ENCODE measurements at regions not wholly inside any gene's neighbourhood (a gene's known extent, or its start where the extent isn't known, plus 50 kb on each side); places are given as distances from the start of the nearest gene placed in this dataset.
A peak's percentile ranks its signal among the peaks of the same experiment; 100 is the strongest.
"Not testable (repeated sequence)": the region's sequence is repeated elsewhere in the genome, so short reads cannot be mapped to it uniquely, and the experiment has no call there.

DNA sequence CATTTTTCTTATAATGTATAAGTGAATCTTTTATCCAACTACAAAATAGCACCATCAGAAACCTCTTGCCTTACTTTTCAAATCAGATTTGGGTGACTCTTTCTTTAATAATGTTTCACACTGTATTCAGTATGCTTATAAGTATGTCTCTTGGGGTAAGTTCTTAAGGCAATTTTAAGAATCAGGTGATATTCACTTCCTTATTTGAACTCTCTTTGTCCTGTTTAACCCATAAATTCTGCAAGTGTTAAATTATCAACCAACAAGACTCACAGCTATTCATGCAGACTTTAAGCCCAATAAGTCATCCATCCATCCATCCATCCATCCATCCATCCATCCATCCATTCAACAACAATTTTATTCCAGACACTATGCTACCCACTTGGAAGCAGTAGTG lies 142.7 kb upstream of the FBXL17 start:
- no peak for DNase-seq

DNA sequence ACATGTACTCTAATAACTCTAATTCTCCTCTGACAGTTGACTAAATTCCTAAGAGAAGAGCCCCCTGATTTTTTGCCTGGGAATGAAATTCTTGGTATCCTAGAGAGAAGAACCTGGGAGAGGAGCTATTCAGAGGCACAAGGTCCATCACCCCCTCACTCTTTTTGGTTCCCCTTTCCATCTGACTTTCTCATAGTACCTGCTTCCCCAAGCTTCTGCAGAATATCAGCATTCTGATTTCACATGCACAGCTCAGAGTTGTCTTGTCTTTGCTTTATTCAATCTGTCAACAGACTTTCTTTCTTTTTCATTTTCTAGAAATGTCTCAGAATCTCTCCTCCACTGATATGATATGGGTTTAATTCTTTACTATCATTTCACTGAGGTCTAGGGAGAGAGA lies 141.5 kb upstream of the FBXL17 start:
- DNase-seq = no peak

DNA sequence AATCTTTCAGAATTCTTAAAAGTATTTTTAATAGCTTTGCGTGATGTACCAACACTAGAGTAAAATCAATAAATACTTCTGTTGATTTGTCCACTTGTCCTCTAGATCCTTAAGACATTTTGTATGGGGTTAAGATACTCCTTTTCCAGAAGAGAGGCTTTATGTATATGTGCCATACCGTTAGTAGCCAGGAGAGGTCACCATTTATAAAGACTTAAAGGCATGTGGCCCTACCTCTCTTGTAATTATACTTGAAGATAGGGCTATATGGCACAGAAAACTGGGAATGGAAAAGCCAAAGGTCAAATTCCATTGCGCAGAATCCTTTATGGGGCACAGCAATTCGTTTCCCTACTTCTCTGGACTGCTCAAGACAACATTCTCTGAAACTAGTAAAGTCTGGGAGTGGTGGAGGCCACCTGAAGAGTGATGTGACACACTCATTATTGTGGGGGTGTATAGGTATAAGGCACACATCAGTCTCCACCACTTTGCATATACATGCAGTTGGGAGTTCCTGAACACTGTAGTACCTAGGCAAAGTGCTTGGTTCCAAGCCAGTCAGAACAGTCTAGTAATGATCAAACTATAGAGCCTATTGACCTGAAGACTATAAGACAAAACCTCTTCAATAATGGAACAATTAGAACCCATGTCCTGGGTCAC lies 140.1 kb upstream of the FBXL17 start:
- peak; percentile 23 for DNase-seq

DNA sequence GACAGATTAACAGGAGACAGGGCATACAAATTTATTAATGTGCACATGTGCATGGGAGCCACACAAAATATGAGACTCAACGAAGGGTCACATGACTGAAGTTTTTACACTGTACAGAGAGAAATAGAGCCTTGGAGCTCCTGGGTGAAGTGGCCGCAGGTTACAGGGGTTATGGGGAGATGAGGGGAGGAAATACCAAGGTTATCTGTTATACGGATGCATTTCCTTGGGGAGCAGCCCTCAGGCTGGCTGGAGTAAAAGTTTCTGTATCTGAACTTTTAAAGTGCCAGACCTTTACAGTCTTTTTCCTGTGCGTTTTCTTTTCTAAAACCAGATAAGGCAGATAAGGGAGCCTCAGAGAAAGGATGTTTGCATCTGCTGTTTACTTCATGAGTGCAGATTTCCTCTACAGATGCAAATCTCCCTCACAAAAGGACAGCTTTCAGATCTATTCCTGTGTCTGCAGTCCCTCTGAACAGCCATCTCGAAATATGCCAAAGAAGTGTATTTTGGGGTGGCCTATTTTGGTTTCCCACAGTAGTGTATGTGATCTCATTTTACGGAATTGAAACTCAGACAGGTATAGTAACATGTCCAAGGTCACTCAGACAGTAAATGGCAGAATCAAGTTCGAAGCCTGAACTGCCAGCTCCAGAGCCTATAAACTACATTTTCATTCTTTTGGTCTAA lies 139.3 kb upstream of the FBXL17 start:
- DNase-seq = no peak

DNA sequence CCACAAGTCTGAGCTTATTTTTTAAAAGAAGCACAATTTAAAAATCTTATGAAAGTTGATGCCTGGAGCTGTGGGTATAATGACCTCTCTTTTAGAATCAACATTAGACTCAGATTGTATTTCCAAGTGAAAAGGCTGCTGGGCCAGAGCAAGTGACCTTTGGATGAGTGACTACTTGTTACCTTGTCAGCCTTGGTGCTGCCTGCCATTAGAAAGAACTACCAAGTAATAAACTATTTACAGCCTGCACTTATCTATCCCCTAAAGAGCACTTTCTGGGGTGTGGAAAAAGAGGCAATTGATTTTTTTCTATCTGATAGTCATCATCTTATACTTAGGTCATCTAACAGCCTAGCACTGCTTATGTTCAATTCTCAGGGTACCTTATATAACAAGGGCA lies 134.9 kb upstream of the FBXL17 start:
- DNase-seq = no peak

DNA sequence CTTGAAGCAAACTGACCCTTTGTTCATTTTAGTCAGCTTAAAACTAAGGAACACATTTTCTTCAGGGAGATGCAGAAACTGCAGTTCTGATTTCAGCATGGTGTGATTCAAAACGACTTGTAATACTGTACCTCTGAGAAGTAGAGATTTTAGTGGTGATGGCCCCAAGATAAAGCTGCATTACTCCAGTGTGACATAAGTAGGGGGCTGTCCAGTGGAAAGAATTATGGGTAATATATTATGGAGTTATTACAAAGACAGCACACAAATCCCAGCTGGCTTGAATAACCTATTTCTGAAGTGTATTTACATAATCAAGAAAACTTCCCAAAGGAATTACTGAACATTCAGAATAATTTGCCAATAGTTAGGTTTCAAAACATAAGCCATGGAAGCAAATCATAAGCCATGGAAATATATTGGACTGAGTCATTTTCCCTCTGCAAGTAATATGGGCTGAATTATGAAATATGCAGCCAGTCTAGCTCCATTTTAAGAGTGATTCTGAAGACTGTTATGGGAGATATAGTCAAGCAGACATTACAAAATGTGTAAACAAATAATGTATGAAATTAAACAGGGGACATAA lies 133.7 kb upstream of the FBXL17 start:
- no peak for DNase-seq

DNA sequence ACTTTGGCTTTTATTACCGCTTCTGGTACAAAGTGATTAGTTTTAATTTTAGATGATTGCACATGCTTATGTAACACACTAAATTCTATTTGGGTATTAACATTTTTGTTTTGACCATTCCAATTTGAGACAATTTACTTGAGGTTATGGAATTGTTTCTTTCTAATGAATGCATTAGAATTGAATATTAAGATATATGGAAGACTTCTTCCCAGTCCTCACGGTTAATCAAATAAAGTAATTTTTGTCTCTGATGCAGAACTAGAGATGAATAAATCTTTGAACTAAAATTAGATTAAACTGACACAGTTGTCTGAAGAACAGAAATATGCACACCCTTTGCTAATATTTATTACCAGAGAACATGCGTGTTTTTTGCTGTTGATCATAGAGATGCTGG lies 127.1 kb upstream of the FBXL17 start:
- DNase-seq = no peak

DNA sequence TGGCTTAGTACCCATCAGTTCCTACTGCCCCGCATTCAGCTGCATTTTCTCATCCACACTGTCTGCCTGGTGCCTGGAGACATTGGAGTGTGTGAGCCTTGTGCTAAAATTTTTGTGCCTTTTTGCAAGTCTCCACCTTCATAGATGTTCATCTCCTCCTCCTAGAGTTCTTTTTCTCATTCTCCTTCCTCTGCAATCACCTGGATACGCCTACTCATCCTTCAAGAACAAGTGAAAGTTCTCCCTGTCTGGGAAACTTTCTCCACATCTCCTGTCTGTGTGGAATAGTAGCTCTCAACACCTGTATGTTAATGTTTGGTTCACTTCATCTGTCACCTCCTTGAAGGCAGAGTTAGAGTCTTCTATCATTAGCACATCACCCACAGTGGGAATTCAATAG lies 125.7 kb upstream of the FBXL17 start:
- DNase-seq = no peak

DNA sequence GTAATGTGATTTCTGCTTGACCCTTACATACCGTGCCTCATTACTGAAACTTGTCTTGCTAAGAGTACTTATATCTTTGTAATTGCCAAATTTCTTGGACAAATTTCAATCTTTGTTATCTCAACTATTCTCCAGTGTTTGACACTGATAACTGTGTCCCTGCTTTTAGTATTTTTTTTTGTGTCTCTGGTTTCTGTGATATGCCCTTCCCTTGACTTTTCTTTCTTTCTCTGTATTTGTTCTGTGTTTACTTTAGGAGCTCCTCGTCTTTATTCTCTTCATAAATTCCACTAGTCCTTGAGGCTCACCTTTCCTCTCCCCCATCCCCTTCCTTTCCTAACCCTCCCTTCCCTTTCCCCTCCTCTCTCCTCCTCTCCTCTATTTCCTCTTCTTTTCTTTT lies 123.7 kb upstream of the FBXL17 start:
- DNase-seq = no peak

DNA sequence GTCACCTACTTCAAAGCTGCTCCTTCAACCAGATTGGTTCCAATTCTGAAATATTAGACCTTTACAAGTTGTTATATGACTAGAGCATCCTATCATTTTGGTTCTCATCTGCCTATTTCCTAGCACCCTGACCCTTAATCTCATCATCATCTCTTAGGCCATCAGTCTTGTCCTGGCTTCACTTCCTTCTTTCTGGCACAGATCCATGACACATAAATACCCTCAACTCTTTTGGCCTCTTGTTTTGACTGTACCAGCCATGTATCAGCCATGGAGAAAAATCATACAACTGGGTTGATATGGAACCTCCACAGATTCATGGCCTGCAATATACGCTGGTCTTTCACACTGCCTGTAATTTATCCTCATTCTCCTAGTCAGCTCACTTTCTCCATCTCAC lies 123.1 kb upstream of the FBXL17 start:
- DNase-seq = no peak

DNA sequence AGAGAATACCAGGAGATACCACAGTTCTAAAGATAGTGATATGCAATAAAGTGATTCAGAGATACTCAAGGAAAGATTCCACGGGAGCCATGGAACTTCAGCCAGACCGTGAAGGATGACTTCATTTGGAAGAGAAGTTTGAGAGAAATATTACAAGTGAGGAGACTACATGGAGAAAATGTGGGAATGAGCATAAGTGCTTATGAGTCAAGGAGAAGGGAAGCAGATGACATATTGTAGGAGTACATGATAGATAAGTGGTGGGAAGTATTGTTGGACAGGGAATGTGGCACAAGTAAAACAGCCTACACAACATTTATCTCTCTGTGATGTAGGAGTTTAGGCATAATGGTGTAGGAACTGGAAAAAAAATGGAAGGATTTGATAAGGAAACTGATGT lies 122.1 kb upstream of the FBXL17 start:
- DNase-seq = no peak

DNA sequence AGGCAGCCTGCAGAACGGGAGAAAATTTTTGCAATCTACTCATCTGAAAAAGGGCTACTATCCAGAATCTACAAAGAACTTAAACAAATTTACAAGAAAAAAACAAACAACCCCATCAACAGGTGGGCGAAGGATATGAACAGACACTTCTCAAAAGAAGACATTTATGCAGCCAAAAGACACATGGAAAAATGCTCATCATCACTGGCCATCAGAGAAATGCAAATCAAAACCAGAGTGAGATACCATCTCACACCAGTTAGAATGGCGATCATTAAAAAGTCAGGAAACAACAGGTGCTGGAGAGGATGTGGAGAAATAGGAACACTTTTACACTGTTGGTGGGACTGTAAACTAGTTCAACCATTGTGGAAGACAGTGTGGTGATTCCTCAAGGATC lies 113.7 kb upstream of the FBXL17 start:
- DNase-seq = not testable (repeated sequence)

DNA sequence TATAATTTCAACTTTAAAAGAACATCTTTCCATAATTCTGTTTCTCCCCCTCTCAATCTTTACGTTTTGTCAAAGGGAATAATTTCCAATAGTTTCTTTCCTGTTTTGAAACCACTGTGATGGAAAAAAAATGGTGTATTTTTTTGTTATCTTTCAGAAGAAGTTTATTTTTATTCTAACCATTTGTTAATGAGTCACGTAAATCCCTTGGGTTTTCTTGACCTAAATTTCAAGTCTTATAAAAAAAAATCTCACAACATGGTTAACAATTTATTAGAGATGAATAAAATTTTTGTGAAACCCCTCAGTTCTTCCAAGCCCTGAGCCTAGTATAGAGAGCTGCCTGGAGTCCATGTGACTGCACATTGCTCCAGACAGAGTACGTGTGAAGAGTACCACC lies 106.1 kb upstream of the FBXL17 start:
- no peak for DNase-seq

DNA sequence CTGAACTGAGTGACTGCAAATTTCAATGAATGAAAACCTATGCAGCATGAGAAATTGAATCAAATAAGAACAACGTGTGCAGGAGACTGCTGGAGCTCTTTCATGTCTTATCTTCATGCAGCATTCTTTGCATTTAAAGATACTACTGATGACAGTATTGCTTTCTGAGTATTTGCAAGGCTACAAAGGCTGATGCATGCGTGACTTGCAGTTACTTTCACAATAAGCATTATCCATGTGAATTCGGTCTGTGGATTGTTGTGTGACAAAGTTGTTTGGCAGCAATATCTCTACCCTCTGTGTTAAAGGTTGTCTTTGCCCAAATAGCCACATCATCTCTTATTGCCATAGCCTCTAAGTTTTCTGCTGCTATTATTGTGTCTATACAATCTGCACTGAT lies 102.1 kb upstream of the FBXL17 start:
- DNase-seq = no peak

DNA sequence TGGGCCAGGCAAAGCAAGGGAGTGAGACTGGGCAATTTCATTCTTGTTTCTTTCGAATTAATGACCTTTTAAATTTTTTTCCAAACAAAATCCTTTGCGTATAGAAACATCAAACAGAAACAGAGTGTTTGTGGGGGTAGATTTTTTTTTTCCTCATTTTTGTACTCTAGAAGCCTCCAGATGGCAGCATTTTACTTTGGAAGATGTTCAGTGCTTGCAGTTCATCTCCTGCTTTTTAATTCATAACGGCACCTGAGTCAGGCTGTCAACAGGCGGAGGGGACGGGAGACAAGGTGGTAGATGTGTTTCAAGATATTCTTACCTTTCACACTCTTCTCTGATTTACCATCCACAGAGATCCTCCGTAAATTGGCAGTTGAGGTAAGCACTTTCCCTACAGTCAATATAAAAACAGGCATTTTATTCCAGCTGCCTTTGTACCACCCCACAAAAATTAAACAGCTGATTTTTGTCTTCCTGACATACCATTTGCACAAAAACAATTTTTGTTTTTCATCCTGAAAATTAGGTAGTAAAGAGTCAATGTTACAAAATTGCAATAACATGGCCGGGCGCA lies 99.5 kb upstream of the FBXL17 start:
- DNase-seq = no peak

DNA sequence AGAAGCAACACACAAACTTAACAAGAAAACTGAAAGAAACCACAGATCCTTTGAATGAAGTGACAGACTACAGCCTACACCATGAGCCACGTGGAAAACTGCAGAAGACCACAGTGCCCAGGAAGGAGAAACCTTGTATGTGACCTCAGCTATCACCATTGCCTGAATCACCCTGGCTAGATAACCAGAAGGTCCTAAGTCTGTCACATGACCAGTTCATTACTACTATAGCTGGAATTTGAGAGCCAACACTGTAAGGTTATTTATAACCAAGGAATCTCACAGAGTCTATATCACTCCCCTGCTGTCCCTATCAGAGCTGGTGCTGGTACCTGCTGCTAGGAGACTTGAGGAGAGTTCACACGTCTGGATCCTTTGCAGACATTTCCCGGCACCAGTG lies 90.3 kb upstream of the FBXL17 start:
- no peak for DNase-seq

DNA sequence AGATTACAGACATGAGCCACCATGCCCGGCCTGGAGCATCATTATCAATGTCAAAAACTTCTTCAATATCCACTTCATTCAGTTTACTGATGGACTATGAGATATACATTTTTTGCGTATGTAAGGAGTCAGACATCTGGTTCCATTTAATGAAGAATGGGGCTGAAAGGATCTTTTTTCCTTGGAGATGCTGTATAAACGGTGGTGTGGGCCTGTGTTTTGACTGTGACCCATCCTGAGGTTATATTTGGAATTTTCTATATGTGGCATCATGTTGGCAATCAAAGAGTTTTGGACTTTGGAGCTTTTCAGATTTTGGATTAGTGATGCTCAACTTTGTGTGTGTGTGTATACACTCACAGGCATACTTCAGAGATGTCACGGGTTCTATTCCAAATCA lies 85.7 kb upstream of the FBXL17 start:
- DNase-seq = no peak

DNA sequence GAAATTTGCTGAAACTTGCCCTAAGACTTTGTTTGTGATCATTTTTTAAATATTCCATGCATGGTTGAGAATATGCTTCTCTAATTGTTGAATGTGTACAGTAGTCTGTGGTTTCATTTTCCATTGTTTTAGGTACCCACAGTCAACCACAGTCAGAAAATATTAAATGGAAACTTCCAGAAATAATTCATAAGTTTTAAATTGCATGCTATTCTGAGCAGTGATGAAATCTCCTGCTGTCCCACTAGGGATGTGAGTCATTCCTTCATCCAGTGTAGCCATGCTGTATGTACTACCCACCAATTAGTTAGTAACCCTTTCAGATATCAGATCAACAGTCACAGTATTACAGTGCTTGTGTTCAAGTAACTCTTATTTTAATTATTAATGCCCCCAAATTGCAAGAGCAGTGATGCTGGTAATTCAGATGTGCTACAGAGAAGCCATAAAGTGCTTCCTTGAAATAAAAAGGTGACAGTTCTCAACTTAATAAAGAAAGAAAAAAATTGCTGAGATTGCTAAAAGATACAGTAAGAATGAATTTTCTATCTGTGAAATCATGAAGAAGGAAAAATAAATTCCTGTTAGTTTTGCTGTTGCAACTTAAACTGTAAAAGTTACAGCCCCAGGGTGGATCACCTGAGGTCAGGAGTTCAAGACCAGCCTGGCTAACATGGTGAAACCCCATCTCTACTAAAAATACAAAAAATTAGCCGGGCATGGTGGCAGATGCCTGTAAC lies 79.9 kb upstream of the FBXL17 start:
- DNase-seq = no peak

DNA sequence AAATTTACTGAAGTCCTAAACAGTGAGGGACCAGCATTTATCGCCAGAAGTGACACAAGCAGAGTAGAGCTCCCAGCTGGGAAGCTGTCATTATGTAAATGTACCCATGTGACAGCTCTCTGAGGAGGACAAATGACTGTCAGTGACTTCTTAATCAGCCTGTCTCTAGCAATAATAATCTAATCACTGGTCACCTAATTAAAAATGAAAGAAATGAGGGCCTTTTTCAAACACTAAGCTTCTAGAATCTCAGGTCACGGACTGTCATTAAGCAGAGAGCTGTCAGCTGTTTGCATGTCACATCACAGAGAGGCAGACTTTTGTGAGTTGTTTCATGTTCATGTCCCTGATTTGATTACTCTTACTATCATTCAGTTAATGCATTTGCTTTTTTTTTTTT lies 77.9 kb upstream of the FBXL17 start:
- DNase-seq = no peak

DNA sequence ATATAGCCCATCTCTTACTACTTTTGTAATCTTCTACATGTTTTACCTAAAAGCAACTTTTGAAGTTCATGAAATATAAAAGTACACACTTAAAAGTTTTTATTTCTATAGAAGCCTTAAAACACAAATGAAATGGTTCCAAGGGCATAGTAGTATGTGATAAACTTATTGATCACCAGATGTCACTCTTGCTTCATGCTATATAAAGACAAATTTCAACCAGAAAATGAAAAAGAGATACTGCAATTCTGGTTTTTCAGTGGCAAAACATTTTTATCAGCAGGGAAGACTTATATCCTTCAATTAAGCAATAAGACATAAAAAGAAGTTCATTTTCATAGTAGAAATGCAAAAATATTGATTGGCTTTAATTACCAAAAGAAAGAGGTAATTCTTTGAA lies 69.4 kb upstream of the FBXL17 start:
- DNase-seq = no peak

DNA sequence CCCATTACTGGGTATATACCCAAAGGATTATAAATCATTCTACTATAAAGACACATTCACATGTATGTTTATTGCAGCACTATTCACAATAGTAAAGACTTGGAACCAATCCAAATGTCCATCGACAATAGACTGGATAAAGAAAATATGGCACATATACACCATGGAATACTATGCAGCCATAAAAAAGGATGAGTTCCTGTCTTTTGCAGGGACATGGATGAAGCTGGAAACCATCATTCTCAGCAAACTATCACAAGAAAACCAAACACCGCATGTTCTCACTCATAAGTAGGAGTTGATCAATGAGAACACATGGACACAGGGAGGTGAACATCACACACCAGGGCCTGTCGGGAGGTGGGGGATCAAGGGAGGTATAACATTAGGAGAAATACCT lies 62.2 kb upstream of the FBXL17 start:
- not testable (repeated sequence) for DNase-seq

DNA sequence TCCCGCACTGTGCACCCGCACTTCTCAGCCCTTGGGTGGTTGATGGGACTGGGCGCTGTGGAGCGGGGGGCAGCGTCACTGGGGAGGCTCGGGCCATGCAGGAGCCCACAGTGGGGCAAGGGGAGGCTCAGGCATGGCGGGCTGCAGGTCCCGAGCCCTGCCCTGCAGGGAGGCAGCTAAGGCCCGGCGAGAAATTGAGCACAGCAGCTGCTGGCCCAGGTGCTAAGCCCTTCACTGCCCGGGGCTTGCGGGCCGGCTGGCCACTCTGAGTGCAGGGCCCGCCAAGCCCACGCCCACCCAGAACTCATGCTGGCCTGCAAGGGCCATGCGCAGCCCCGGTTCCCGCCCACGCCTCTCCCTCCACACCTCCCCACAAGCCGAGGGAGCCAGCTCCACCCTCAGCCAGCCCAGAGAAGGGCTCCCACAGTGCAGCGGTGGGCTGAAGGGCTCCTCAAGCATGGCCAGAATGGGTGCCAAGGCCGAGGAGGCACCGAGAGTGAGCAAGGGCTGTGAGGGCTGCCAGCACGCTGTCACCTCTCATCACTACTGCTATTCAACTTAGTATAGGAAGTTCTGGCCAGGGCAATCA lies 60.3 kb upstream of the FBXL17 start:
- not testable (repeated sequence) for DNase-seq

DNA sequence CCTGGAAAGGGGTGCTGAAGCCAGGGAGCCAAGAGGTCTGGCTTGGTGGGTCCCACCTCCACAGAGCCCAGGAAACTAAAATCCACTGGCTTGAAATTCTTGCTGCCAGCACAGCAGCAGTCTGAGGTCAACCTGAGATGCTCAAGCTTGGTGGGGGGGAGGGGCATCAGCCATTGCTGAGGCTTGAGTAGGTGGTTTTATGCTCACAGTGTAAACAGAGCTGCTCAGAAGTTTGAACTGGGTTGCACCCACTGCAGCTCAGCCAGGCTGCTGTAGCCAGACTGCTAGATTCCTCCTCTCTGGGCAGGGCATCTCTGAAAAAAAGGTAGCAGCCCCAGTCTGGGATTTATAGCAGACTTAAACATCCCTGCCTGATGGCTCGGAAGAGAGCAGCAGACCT lies 55.5 kb upstream of the FBXL17 start:
- DNase-seq = no peak

All from T1000 (cell line).